PFSK-1 (cell line): ENCODE measurements at regions not wholly inside any gene's neighbourhood (a gene's known extent, or its start where the extent isn't known, plus 50 kb on each side); places are given as distances from the start of the nearest gene placed in this dataset.

ENCODE experiments used
- FOXP2 ChIP-seq: optimal IDR thresholded peaks from 2 replicates; pipeline ENCODE3; 2011; ENCODE audit warnings: borderline replicate concordance, control low read depth, inconsistent platforms; ENCODE audit not compliant: insufficient read depth; ENCODE audit errors: extremely low read length, extremely low read depth
- POLR2AphosphoS5 ChIP-seq: IDR thresholded peaks from 2 replicates; pipeline ENCODE4 v1.6.1; 2012; ENCODE audit warnings: low read depth, mild to moderate bottlenecking, control low read depth, low read length, moderate library complexity
- REST ChIP-seq, 2 experiments: IDR thresholded peaks; 2 replicates each; pipeline versions ENCODE4 v1.6.1 to v1.8.0; 2011 to 2012; ENCODE audit warnings: low read depth in 2 of 2, low read length in 2 of 2, control low read depth in 1 of 2, inconsistent platforms in 1 of 2, mild to moderate bottlenecking in 1 of 2, moderate library complexity in 1 of 2; ENCODE audit not compliant: insufficient read depth in 1 of 2
- SIN3A ChIP-seq: IDR thresholded peaks from 2 replicates; pipeline ENCODE4 v1.6.1; 2012; ENCODE audit warnings: mild to moderate bottlenecking, low read length, moderate library complexity, borderline replicate concordance; ENCODE audit not compliant: insufficient read depth
- TAF1 ChIP-seq: IDR thresholded peaks from 2 replicates; pipeline ENCODE4 v1.6.1; 2012; ENCODE audit warnings: low read length, control low read depth, borderline replicate concordance; ENCODE audit not compliant: insufficient read depth

GRCh38 chr5:74073257-74073656 lies 447.3 kb downstream of the ARHGEF28 start:
- TF ChIP-seq REST (IDR thresholded peaks at IDR 0.05; ENCODE audit: insufficient read depth in 1 of 2, low read depth in 2 of 2, low read length in 2 of 2) (no peak), POLR2AphosphoS5 (no peak), FOXP2 (no peak), TAF1 (no peak), SIN3A (no peak)

- TF ChIP-seq POLR2AphosphoS5 (no peak), TAF1 (no peak)
Measured at GRCh38 chr5:74072646-74073045, 446.6 kb downstream of the ARHGEF28 start.

GRCh38 chr5:74070766-74071165 lies 444.8 kb downstream of the ARHGEF28 start:
- no peak for TF ChIP-seq SIN3A
- TF ChIP-seq POLR2AphosphoS5: no peak
- TF ChIP-seq REST (IDR thresholded peaks at IDR 0.05; ENCODE audit: insufficient read depth in 1 of 2, low read depth in 2 of 2, low read length in 2 of 2): no peak
- no peak for TF ChIP-seq TAF1
- TF ChIP-seq FOXP2: no peak

- TF ChIP-seq SIN3A: no peak
- TF ChIP-seq REST (IDR thresholded peaks at IDR 0.05; ENCODE audit: insufficient read depth in 1 of 2, low read depth in 2 of 2, low read length in 2 of 2): no peak
- no peak for TF ChIP-seq TAF1
- TF ChIP-seq POLR2AphosphoS5: no peak
- no peak for TF ChIP-seq FOXP2
Measured at GRCh38 chr5:74069741-74070140, 443.7 kb downstream of the ARHGEF28 start.

- TF ChIP-seq REST (IDR thresholded peaks at IDR 0.05; ENCODE audit: insufficient read depth in 1 of 2, low read depth in 2 of 2, low read length in 2 of 2) (no peak), TAF1 (no peak), FOXP2 (no peak), SIN3A (no peak), POLR2AphosphoS5 (no peak)
Measured at GRCh38 chr5:74067748-74068541, 441.9 kb downstream of the ARHGEF28 start.
